HCT116 (cell line): ENCODE measurements at regions not wholly inside any gene's neighbourhood (a gene's known extent, or its start where the extent isn't known, plus 50 kb on each side); places are given as distances from the start of the nearest gene placed in this dataset.

Experiments
- ATAC-seq: fragments of 200-7000 bp; cut with Tn5 transposase; 2 replicates; pipeline ENCODE4 v1.9.1; 2020; ENCODE audit warnings: mild to moderate bottlenecking, moderate library complexity
- BruUV-seq: library from RNA; stranded (reverse); fragments of 400-500 nt; replicated peaks from 2 replicates; lab custom pipeline; 2021; lab: Mats Ljungman, UMichigan
- CTCF ChIA-PET: fragments of 300-600 bp; sonication (Branson Sonifier 250); formaldehyde crosslinking; loops from one replicate; lab custom pipeline; 2021; ENCODE audit warnings: antibody characterized with exemption; lab: Charles Lee
- POLR2A ChIA-PET: fragments of 300-600, 350-600 bp; sonication (Branson Sonifier 250); formaldehyde crosslinking; loops from one replicate; lab custom pipeline; 2021; ENCODE audit warnings: antibody characterized with exemption; lab: Charles Lee
- RAD21 ChIA-PET, 2 experiments: fragments of 300-600 bp; sonication (Branson Sonifier 250); formaldehyde crosslinking; loops; one replicate each; lab custom pipeline; 2023; ENCODE audit warnings: low total read pairs in 2 of 2; ENCODE audit not compliant: uncharacterized antibody in 2 of 2, unreplicated experiment in 2 of 2, low non-redundant PET in 1 of 2; lab: Charles Lee
- DNase-seq: peaks from one replicate; pipeline ENCODE4 v3.0.0-alpha.2; 2010; ENCODE audit warnings: low read depth, low spot score
- H2AFZ ChIP-seq: fragments of 200-600 bp; shearing (Covaris generic), sonication (generic); 2 replicates; pipeline ENCODE4 v1.6.1; 2017; ENCODE audit warnings: low read depth, mixed run types, mixed read lengths, antibody characterized with exemption, low read length; ENCODE audit not compliant: poor library complexity, severe bottlenecking
- H3K27ac ChIP-seq: 2 replicates; pipeline ENCODE4 v1.5.1; 2012; ENCODE audit warnings: low read depth, low read length
- H3K27me3 ChIP-seq: fragments of 200-600 bp; sonication (generic); 2 replicates; pipeline ENCODE4 v1.6.1; 2016; ENCODE audit warnings: mixed run types, low read length, mixed read lengths; ENCODE audit not compliant: insufficient read depth
- H3K36me3 ChIP-seq, 2 experiments: fragments of 200-500 bp in 1 of 2; fragments of 200-600 bp in 1 of 2; sonication (Bioruptor generic) in 1 of 2; sonication (generic) in 1 of 2; 2 replicates each; pipeline versions ENCODE4 v1.5.1 to v1.6.1; 2014 to 2016; ENCODE audit warnings: low read length in 2 of 2, inconsistent platforms in 1 of 2, mixed read lengths in 1 of 2, mixed run types in 1 of 2; ENCODE audit not compliant: insufficient read depth in 2 of 2, control insufficient read depth in 1 of 2
- H3K4me1 ChIP-seq, 2 experiments: fragments of 200-600 bp in 1 of 2; sonication (generic) in 1 of 2; 2 replicates each; pipeline versions ENCODE4 v1.5.1 to v1.6.1; 2012 to 2017; ENCODE audit warnings: low read length in 2 of 2, inconsistent platforms in 1 of 2, mild to moderate bottlenecking in 1 of 2, mixed read lengths in 1 of 2, mixed run types in 1 of 2, moderate library complexity in 1 of 2; ENCODE audit not compliant: insufficient read depth in 2 of 2, control insufficient read depth in 1 of 2
- H3K4me2 ChIP-seq: fragments of 200-600 bp; sonication (generic); 2 replicates; pipeline ENCODE4 v1.6.1; 2017; ENCODE audit warnings: mixed run types, low read length, mixed read lengths
- H3K4me3 ChIP-seq, 2 experiments: fragments of 200-600 bp in 1 of 2; sonication (generic) in 1 of 2; replicated peaks in 1 of 2; 2 replicates each; pipeline ENCODE4 v1.5.1; 2011 to 2016; ENCODE audit warnings: low read length in 2 of 2, control low read depth in 1 of 2, low read depth in 1 of 2, mild to moderate bottlenecking in 1 of 2, mixed read lengths in 1 of 2, mixed run types in 1 of 2
- H3K79me2 ChIP-seq: fragments of 200-600 bp; sonication (generic); 2 replicates; pipeline ENCODE4 v1.6.1; 2017; ENCODE audit warnings: mild to moderate bottlenecking, mixed run types, low read length, moderate library complexity, mixed read lengths; ENCODE audit not compliant: insufficient read depth
- H3K9ac ChIP-seq: fragments of 200-600 bp; sonication (generic); 2 replicates; pipeline ENCODE4 v1.6.1; 2016; ENCODE audit warnings: low read length, mixed read lengths
- H3K9me2 ChIP-seq: fragments of 200-600 bp; sonication (generic), shearing (Covaris generic); 2 replicates; pipeline ENCODE4 v1.6.1; 2017; ENCODE audit warnings: mixed run types, mild to moderate bottlenecking, moderate library complexity; ENCODE audit not compliant: insufficient read depth
- H3K9me3 ChIP-seq, 2 experiments: fragments of 200-500 bp in 1 of 2; fragments of 200-600 bp in 1 of 2; sonication (Bioruptor generic) in 1 of 2; sonication (generic) in 1 of 2; 2 replicates each; pipeline ENCODE4 v1.6.1; 2014 to 2017; ENCODE audit warnings: low read length in 2 of 2, mixed read lengths in 2 of 2, inconsistent platforms in 1 of 2, low read depth in 1 of 2, mild to moderate bottlenecking in 1 of 2, mixed run types in 1 of 2, moderate library complexity in 1 of 2; ENCODE audit not compliant: control insufficient read depth in 1 of 2, insufficient read depth in 1 of 2
- H4K20me1 ChIP-seq: fragments of 200-600 bp; sonication (generic), shearing (Covaris generic); 2 replicates; pipeline ENCODE4 v1.6.1; 2017; ENCODE audit warnings: mixed run types, mild to moderate bottlenecking, moderate library complexity; ENCODE audit not compliant: insufficient read depth
- ATF3 ChIP-seq: IDR thresholded peaks from 2 replicates; pipeline ENCODE4 v1.6.1; 2012
- CBX3 ChIP-seq: IDR thresholded peaks from 2 replicates; pipeline ENCODE4 v1.6.1; 2012; ENCODE audit warnings: low read depth
- CTCF ChIP-seq, 3 experiments: fragments of 200-600 bp in 1 of 3; sonication (generic) in 1 of 3; IDR thresholded peaks in 2 of 3; conservative IDR thresholded peaks in 1 of 3; 2 replicates each; pipeline ENCODE4 v1.5.1; 2012 to 2017; ENCODE audit warnings: low read depth in 2 of 3, low read length in 2 of 3, antibody characterized with exemption in 1 of 3, borderline replicate concordance in 1 of 3, control low read depth in 1 of 3, mild to moderate bottlenecking in 1 of 3, mixed read lengths in 1 of 3, mixed run types in 1 of 3, moderate library complexity in 1 of 3; ENCODE audit not compliant: insufficient read depth in 1 of 3
- EGR1 ChIP-seq: IDR thresholded peaks from 2 replicates; pipeline ENCODE4 v1.6.1; 2012; ENCODE audit warnings: low read depth
- ELF1 ChIP-seq: IDR thresholded peaks from 2 replicates; pipeline ENCODE4 v1.6.1; 2012; ENCODE audit warnings: low read depth, borderline replicate concordance
- EZH2phosphoT487 ChIP-seq: fragments of 200-600 bp; IDR thresholded peaks from 2 replicates; pipeline ENCODE4 v1.6.1; 2018; ENCODE audit warnings: antibody characterized with exemption, borderline replicate concordance
- FOSL1 ChIP-seq: IDR thresholded peaks from 2 replicates; pipeline ENCODE4 v1.6.1; 2012; ENCODE audit warnings: low read depth
- JUND ChIP-seq: IDR thresholded peaks from 2 replicates; pipeline ENCODE4 v1.6.1; 2012
- POLR2A ChIP-seq: IDR thresholded peaks from 2 replicates; pipeline ENCODE4 v1.7.0; 2011; ENCODE audit warnings: borderline replicate concordance; ENCODE audit not compliant: insufficient read depth, insufficient read length; ENCODE audit errors: extremely low read depth
- POLR2AphosphoS5 ChIP-seq: IDR thresholded peaks from 2 replicates; pipeline ENCODE4 v1.6.1; 2011; ENCODE audit warnings: mild to moderate bottlenecking, low read depth, low read length, moderate library complexity
- RAD21 ChIP-seq: IDR thresholded peaks from 2 replicates; pipeline ENCODE4 v1.6.1; 2012; ENCODE audit warnings: low read depth, mild to moderate bottlenecking
- REST ChIP-seq: IDR thresholded peaks from 2 replicates; pipeline ENCODE4 v1.6.1; 2012; ENCODE audit warnings: low read depth
- SIN3A ChIP-seq: IDR thresholded peaks from 2 replicates; pipeline ENCODE4 v1.6.1; 2012; ENCODE audit warnings: low read depth
- SP1 ChIP-seq: IDR thresholded peaks from 2 replicates; pipeline ENCODE4 v1.6.1; 2012; ENCODE audit warnings: low read depth
- SRF ChIP-seq: IDR thresholded peaks from 2 replicates; pipeline ENCODE4 v1.6.1; 2012; ENCODE audit warnings: low read depth
- TCF7L2 ChIP-seq: IDR thresholded peaks from 2 replicates; pipeline ENCODE4 v1.7.0; 2011; ENCODE audit warnings: borderline replicate concordance, inconsistent platforms; ENCODE audit not compliant: insufficient read depth, insufficient read length; ENCODE audit errors: extremely low read depth
- YY1 ChIP-seq: IDR thresholded peaks from 2 replicates; pipeline ENCODE4 v1.6.1; 2011; ENCODE audit warnings: low read length, low read depth, moderate library complexity, mild to moderate bottlenecking; ENCODE audit not compliant: insufficient replicate concordance; ENCODE audit errors: extremely low read depth
- ZBTB33 ChIP-seq: IDR thresholded peaks from 2 replicates; pipeline ENCODE4 v1.6.1; 2011; ENCODE audit warnings: mild to moderate bottlenecking, low read length, moderate library complexity; ENCODE audit not compliant: insufficient replicate concordance; ENCODE audit errors: extremely low read depth
- ZNF274 ChIP-seq: fragments of 200-500 bp; sonication (Bioruptor generic); IDR thresholded peaks from 2 replicates; pipeline ENCODE4 v1.6.1; 2014; ENCODE audit warnings: mild to moderate bottlenecking, low read depth, low read length, inconsistent platforms
- intact Hi-C: fragments of 100-400 bp; cut with micrococcal nuclease; formaldehyde crosslinking; loops from 2 replicates; pipeline ENCODE4 v1.10.0; 2022

- Histone ChIP-seq H3K27ac (no peak overlapping the region), H3K36me3 (no peaks in the 10 kb centered on the region), H3K4me2 (no peak overlapping the region), H3K4me3 (no peak overlapping the region), H3K9me2 (no peaks in the 10 kb centered on the region), H4K20me1 (no peaks in the 10 kb centered on the region), H3K27me3 (no peaks in the 10 kb centered on the region; the same call in 1 of the 2 replicates), H3K79me2 (no peaks in the 10 kb centered on the region), H3K4me1 (no peaks in the 10 kb centered on the region), H3K9ac (no peak overlapping the region), H3K9me3 (no peaks in the 10 kb centered on the region), H2AFZ (no peak overlapping the region)
- intact Hi-C loops, result no loop called here
- ChIA-PET POLR2A (no interaction called here), RAD21 (no interaction called here), CTCF (no interaction called here)
- no peak for ATAC-seq
- DNase-seq, result no peak
- no peak for TF ChIP-seq SP1
- TF ChIP-seq POLR2A, result no peak
- TF ChIP-seq POLR2AphosphoS5, result no peak
- TF ChIP-seq REST, result no peak
- TF ChIP-seq JUND, result no peak
- no peak for TF ChIP-seq SIN3A
- TF ChIP-seq TCF7L2, result no peak
- TF ChIP-seq ZNF274, result no peak
- TF ChIP-seq YY1, result no peak
- TF ChIP-seq EZH2phosphoT487, result no peak
- no peak for TF ChIP-seq SRF
- no peak for TF ChIP-seq ELF1
- TF ChIP-seq CTCF (IDR thresholded peaks at IDR 0.05 in 2 of 3, conservative IDR thresholded peaks at IDR 0.05 in 1 of 3; ENCODE audit: borderline replicate concordance in 1 of 3, insufficient read depth in 1 of 3, low read depth in 2 of 3, low read length in 2 of 3), result no peak
- no peak for TF ChIP-seq CBX3
- TF ChIP-seq EGR1, result no peak
- TF ChIP-seq ZBTB33, result no peak
- no peak for TF ChIP-seq ATF3
- no peak for TF ChIP-seq FOSL1
- no peak for TF ChIP-seq RAD21
- no TSS peak for BruUV-seq
Observed at GRCh38 chr3:87495938-87496337, 219.6 kb upstream of the POU1F1 start.
